ENCODE measurements at regions not wholly inside any gene's neighbourhood (a gene's known extent, or its start where the extent isn't known, plus 50 kb on each side); places are given as distances from the start of the nearest gene placed in this dataset.

GRCh38 chr10:120732643-120733313 is 118.4 kb upstream of the WDR11 start:
- no peak for TF ChIP-seq EZH2 (IDR thresholded peaks at IDR 0.05; ENCODE audit: borderline replicate concordance, low read depth, low read length)
- TF ChIP-seq U2AF1 (optimal IDR thresholded peaks at IDR 0.05; ENCODE audit: low read depth, low read length), result no peak
- TF ChIP-seq ZNF280B (CRISPR knock-in tag; IDR thresholded peaks at IDR 0.05), result no peak
